Natural killer cell (primary cell): ENCODE measurements at regions not wholly inside any gene's neighbourhood (a gene's known extent, or its start where the extent isn't known, plus 50 kb on each side); places are given as distances from the start of the nearest gene placed in this dataset.

Experiments used
- ATAC-seq, 3 donors: fragments of 150-1000 bp in 2 of 3; fragments of 200-7000 bp in 1 of 3; cut with Tn5 transposase; 1 replicate in 1 of 3; 2 replicates in 2 of 3; pipeline ENCODE4 v1.10.0; 2021; ENCODE audit warnings: mild to moderate bottlenecking in 2 of 3, moderate library complexity in 2 of 3
- DNase-seq, 2 donors: peaks; one replicate each; pipeline versions ENCODE4 v3.0.0 to v3.0.0-alpha.2; 2013 to 2021; ENCODE audit warnings: mixed read lengths in 1 of 2
- H3K27ac ChIP-seq: one replicate; pipeline ENCODE4 v1.5.1; 2013; ENCODE audit warnings: mild to moderate bottlenecking, low read length
- H3K27me3 ChIP-seq: one replicate; pipeline ENCODE4 v1.6.1; 2013; ENCODE audit warnings: low read length; ENCODE audit not compliant: control insufficient read depth, insufficient read depth
- H3K36me3 ChIP-seq: one replicate; pipeline ENCODE4 v1.6.1; 2013; ENCODE audit warnings: low read length; ENCODE audit not compliant: control insufficient read depth, insufficient read depth
- H3K4me1 ChIP-seq: one replicate; pipeline ENCODE4 v1.6.1; 2013; ENCODE audit warnings: low read length; ENCODE audit not compliant: control insufficient read depth, insufficient read depth
- H3K4me3 ChIP-seq: one replicate; pipeline ENCODE4 v1.5.1; 2013; ENCODE audit warnings: low read length
- H3K9me3 ChIP-seq: one replicate; pipeline ENCODE4 v1.6.1; 2013; ENCODE audit warnings: low read length; ENCODE audit not compliant: control insufficient read depth, insufficient read depth
- H3K27ac Mint-ChIP-seq, 2 donors: one replicate each; pipeline ENCODE4 v1.8.0; 2022; ENCODE audit warnings: mild to moderate bottlenecking in 2 of 2, mixed read lengths in 2 of 2, moderate library complexity in 1 of 2
- H3K27me3 Mint-ChIP-seq, 2 donors: one replicate each; pipeline ENCODE4 v1.8.0; 2022; ENCODE audit warnings: low read depth in 2 of 2, mixed read lengths in 2 of 2
- H3K36me3 Mint-ChIP-seq: one replicate; pipeline ENCODE4 v1.8.0; 2022; ENCODE audit warnings: mixed read lengths
- H3K4me1 Mint-ChIP-seq, 2 donors: one replicate each; pipeline ENCODE4 v1.8.0; 2022; ENCODE audit warnings: mixed read lengths in 2 of 2
- H3K4me3 Mint-ChIP-seq: one replicate; pipeline ENCODE4 v1.8.0; 2022; ENCODE audit warnings: mild to moderate bottlenecking, moderate library complexity, mixed read lengths
- H3K9me3 Mint-ChIP-seq, 2 donors: one replicate each; pipeline ENCODE4 v1.8.0; 2022; ENCODE audit warnings: mixed read lengths in 2 of 2
- WGBS: methylation state at CpG from one replicate; pipeline ENCODE4 v1.1.7; 2013; ENCODE audit warnings: missing lambda C conversion rate; ENCODE audit not compliant: insufficient coverage; 5-methylcytosine and 5-hydroxymethylcytosine counted together
- intact Hi-C: fragments of 100-400 bp; cut with micrococcal nuclease; formaldehyde crosslinking; loops from one replicate; pipeline ENCODE4 v1.14.2; 2022
- TF ChIP-seq, protein P1 (sequence below): fragments of 200-600 bp; IDR thresholded peaks from one replicate; pipeline ENCODE4 v1.8.0; 2022; ENCODE audit warnings: antibody characterized with exemption

DNA sequence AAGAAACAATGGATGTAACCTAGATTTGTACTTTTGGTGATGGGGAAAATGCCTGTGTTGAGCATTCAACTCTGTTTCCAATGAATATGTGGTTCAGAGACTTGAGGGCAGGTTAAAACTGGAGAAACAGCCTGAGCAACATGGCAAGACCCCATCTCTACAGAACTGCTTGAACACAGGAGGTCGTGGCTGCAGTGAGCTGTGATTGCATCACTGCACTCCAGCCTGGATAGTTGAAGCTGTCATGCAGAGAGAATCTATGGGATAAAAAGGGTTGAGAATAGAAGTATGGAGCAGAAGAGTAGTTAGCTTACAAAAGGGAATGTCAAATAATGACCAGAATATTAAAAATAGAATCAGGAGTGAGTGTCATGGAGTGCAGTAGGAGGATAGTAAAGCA, 134.8 kb upstream of the PDE5A start:
- Histone ChIP-seq H3K36me3 (no peaks in the 10 kb centered on the region), H3K27ac (no peak overlapping the region), H3K4me1 (no peaks in the 10 kb centered on the region), H3K9me3 (no peaks in the 10 kb centered on the region), H3K27me3 (no peaks in the 10 kb centered on the region), H3K4me3 (no peak overlapping the region)
- DNase-seq (no peak), ATAC-seq (no peak)
- TF ChIP-seq, protein P1, sequence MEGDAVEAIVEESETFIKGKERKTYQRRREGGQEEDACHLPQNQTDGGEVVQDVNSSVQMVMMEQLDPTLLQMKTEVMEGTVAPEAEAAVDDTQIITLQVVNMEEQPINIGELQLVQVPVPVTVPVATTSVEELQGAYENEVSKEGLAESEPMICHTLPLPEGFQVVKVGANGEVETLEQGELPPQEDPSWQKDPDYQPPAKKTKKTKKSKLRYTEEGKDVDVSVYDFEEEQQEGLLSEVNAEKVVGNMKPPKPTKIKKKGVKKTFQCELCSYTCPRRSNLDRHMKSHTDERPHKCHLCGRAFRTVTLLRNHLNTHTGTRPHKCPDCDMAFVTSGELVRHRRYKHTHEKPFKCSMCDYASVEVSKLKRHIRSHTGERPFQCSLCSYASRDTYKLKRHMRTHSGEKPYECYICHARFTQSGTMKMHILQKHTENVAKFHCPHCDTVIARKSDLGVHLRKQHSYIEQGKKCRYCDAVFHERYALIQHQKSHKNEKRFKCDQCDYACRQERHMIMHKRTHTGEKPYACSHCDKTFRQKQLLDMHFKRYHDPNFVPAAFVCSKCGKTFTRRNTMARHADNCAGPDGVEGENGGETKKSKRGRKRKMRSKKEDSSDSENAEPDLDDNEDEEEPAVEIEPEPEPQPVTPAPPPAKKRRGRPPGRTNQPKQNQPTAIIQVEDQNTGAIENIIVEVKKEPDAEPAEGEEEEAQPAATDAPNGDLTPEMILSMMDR = no peak
- whole genome bisulfite sequencing = 43% methylated on average over 1 of the region's 1 CpG
- H3K4me3 Mint-ChIP-seq = no peak overlapping the region
- intact Hi-C loops = no loop called here
- H3K36me3 Mint-ChIP-seq = no peaks in the 10 kb centered on the region
- no peaks in the 10 kb centered on the region for H3K27me3 Mint-ChIP-seq
- H3K9me3 Mint-ChIP-seq = peaks cover 3 to 5% of the 10 kb centered on the region in 2 donors
- no peak overlapping the region for H3K27ac Mint-ChIP-seq
- no peaks in the 10 kb centered on the region for H3K4me1 Mint-ChIP-seq

DNA sequence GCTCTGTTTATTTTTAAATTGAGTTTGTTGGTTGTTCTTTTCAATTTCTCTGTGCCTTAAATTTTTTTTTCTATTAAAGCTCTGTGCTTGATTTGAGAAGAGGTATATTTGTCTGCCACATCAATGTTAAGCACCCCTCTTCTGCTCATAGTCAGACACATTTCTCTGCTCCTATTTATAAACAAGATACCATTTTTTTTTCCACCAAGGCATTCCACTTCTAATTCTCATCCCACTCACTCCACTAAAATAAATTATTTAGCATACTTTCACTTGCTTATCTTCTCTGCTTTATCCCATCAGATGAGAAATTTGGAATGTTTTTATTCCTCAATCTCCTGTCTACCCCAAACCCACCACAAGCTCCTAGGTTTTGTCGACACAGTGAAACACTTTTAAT, 127.0 kb upstream of the PDE5A start:
- Histone ChIP-seq H3K4me3 (no peak overlapping the region), H3K4me1 (no peaks in the 10 kb centered on the region), H3K27ac (no peak overlapping the region), H3K9me3 (no peaks in the 10 kb centered on the region), H3K36me3 (no peaks in the 10 kb centered on the region), H3K27me3 (no peaks in the 10 kb centered on the region)
- TF ChIP-seq, protein P1 = no peak
- H3K9me3 Mint-ChIP-seq = peaks cover 5 to 7% of the 10 kb centered on the region in 2 donors
- DNase-seq (no peak), ATAC-seq (no peak)
- intact Hi-C loops = no loop called here
- no peak overlapping the region for H3K4me3 Mint-ChIP-seq
- WGBS = 100% methylated on average over 1 of the region's 1 CpG
- no peaks in the 10 kb centered on the region for H3K27me3 Mint-ChIP-seq
- H3K36me3 Mint-ChIP-seq = no peaks in the 10 kb centered on the region
- H3K4me1 Mint-ChIP-seq = no peaks in the 10 kb centered on the region
- no peak overlapping the region for H3K27ac Mint-ChIP-seq

DNA sequence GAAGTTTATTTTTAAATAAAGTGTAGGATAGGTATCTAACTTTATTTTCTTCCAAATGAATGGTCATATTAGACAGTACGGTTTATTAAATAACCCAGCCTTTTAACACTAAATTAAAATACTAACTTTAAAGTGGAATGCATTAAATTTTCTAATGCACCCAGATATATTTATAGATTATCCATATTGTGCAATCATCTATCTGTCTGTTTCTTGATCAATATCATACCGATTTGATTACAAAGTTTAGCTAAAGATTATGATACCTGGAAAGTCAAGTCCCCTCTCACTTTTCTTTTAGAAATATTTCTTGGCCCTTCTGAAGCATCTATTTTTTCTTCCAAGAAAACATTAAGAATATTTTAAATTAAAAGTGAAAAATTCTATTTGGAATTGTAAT, 124.3 kb upstream of the PDE5A start:
- ATAC-seq = no peak
- H3K4me1 Mint-ChIP-seq = no peaks in the 10 kb centered on the region
- no peak overlapping the region for H3K27ac Mint-ChIP-seq

DNA sequence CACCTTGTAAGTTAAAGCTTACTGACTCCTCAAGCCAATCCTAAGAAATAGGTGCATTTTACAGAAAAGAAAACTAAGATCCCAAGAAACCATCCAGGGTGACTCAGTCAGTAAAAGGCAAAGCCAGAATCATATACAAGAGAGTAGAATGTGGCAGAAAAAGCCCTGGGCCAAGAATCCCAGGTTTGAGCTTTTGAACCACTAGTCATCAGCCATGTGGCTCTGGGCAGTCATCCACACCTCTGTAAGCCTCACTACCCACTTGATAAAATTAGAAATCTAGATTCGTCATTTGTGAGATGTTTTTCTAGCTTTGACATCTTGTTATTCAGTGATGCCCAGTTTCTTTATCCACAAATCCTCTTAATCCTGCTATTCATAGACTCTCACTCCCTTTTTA, 122.2 kb upstream of the PDE5A start:
- WGBS = 90% methylated on average over 1 of the region's 1 CpG
- ATAC-seq = no peak
- no peaks in the 10 kb centered on the region for H3K36me3 Mint-ChIP-seq

More for the DNA sequence above, 124.3 kb upstream of the PDE5A start:
- Mint-ChIP-seq H3K9me3 (peaks cover 4 to 6% of the 10 kb centered on the region in 2 donors), H3K27me3 (no peaks in the 10 kb centered on the region), H3K36me3 (no peaks in the 10 kb centered on the region), H3K4me3 (no peak overlapping the region)
- intact Hi-C loops = no loop called here
- Histone ChIP-seq H3K36me3 (no peaks in the 10 kb centered on the region), H3K27ac (no peak overlapping the region), H3K4me3 (no peak overlapping the region), H3K27me3 (no peaks in the 10 kb centered on the region), H3K4me1 (no peaks in the 10 kb centered on the region), H3K9me3 (no peaks in the 10 kb centered on the region)
- no CpG with 5 or more reads among the region's 2 CpGs for WGBS
- no peak for DNase-seq
- TF ChIP-seq, protein P1 = no peak

More for the DNA sequence above, 122.2 kb upstream of the PDE5A start:
- intact Hi-C loops = no loop called here
- Histone ChIP-seq H3K9me3 (no peaks in the 10 kb centered on the region), H3K27ac (no peak overlapping the region), H3K4me3 (no peak overlapping the region), H3K27me3 (no peaks in the 10 kb centered on the region), H3K36me3 (no peaks in the 10 kb centered on the region), H3K4me1 (no peaks in the 10 kb centered on the region)
- DNase-seq = no peak
- peaks cover 2 to 4% of the 10 kb centered on the region in 2 donors for H3K9me3 Mint-ChIP-seq
- H3K27me3 Mint-ChIP-seq = no peaks in the 10 kb centered on the region
- H3K4me3 Mint-ChIP-seq = no peak overlapping the region
- TF ChIP-seq, protein P1 = no peak
- no peaks in the 10 kb centered on the region for H3K4me1 Mint-ChIP-seq
- H3K27ac Mint-ChIP-seq = no peak overlapping the region
